ENCODE measurements at regions not wholly inside any gene's neighbourhood (a gene's known extent, or its start where the extent isn't known, plus 50 kb on each side); places are given as distances from the start of the nearest gene placed in this dataset.

GRCh38 chr2:168392797-168393196 lies 63.3 kb upstream of the CERS6 start:
- no peaks in the 10 kb centered on the region for H3K27me3 Mint-ChIP-seq
- no peak overlapping the region for H3K4me3 Mint-ChIP-seq
- no peaks in the 10 kb centered on the region for H3K36me3 Mint-ChIP-seq
- H3K4me1 Mint-ChIP-seq: no peaks in the 10 kb centered on the region
- no peak for ATAC-seq
- H3K9me3 Mint-ChIP-seq: peaks cover 9% of the 10 kb centered on the region
- H3K27ac Mint-ChIP-seq: no peak overlapping the region

DNA sequence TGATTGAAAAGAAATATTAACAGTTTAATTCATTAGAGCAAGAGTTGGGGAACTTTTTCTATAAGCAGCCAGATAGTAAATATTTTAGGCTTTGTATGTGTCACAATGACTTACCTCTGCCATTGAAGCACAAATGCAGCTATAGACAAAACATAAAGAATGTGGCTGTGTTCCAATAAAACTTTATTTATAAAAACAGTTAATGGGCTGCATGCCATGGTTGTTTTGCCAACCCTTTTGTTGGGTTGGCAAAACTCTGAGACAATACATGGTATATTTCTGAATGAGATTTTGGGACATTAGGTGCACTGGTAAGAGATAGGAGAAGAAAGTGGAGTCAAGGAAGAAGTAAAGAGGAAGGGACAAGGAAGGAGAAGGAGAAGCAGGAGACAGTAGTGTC lies 61.8 kb upstream of the CERS6 start:
- Mint-ChIP-seq H3K9me3 (peaks cover 6% of the 10 kb centered on the region), H3K27ac (no peak overlapping the region), H3K4me1 (no peaks in the 10 kb centered on the region), H3K36me3 (no peaks in the 10 kb centered on the region), H3K27me3 (no peaks in the 10 kb centered on the region), H3K4me3 (no peak overlapping the region)
- no peak for ATAC-seq

- no peak for ATAC-seq
- H3K4me1 Mint-ChIP-seq: no peaks in the 10 kb centered on the region
- no peak overlapping the region for H3K4me3 Mint-ChIP-seq
- H3K27ac Mint-ChIP-seq: no peak overlapping the region
- H3K36me3 Mint-ChIP-seq: no peaks in the 10 kb centered on the region
- no peaks in the 10 kb centered on the region for H3K27me3 Mint-ChIP-seq
- peaks cover 6% of the 10 kb centered on the region for H3K9me3 Mint-ChIP-seq
Measured at GRCh38 chr2:168396131-168396530, 59.9 kb upstream of the CERS6 start.

- Mint-ChIP-seq H3K4me1 (no peaks in the 10 kb centered on the region), H3K27me3 (peaks cover 11% of the 10 kb centered on the region), H3K9me3 (peaks cover 6% of the 10 kb centered on the region), H3K36me3 (no peaks in the 10 kb centered on the region), H3K4me3 (no peak overlapping the region), H3K27ac (no peak overlapping the region)
- no peak for ATAC-seq
Measured at GRCh38 chr2:168397629-168398028, 58.4 kb upstream of the CERS6 start.

- no peaks in the 10 kb centered on the region for H3K4me1 Mint-ChIP-seq
- H3K27me3 Mint-ChIP-seq: peaks cover 11% of the 10 kb centered on the region
- H3K4me3 Mint-ChIP-seq: no peak overlapping the region
- ATAC-seq: peak; percentile 16
- no peak overlapping the region for H3K27ac Mint-ChIP-seq
- H3K9me3 Mint-ChIP-seq: no peaks in the 10 kb centered on the region
- H3K36me3 Mint-ChIP-seq: no peaks in the 10 kb centered on the region
Measured at GRCh38 chr2:168401048-168401556, 55.0 kb upstream of the CERS6 start.

- no peak for ATAC-seq
- Mint-ChIP-seq H3K27ac (no peak overlapping the region), H3K27me3 (peaks cover 11% of the 10 kb centered on the region), H3K9me3 (no peaks in the 10 kb centered on the region), H3K4me1 (no peaks in the 10 kb centered on the region), H3K4me3 (no peak overlapping the region), H3K36me3 (no peaks in the 10 kb centered on the region)
Measured at GRCh38 chr2:168401771-168402170, 54.3 kb upstream of the CERS6 start.

GRCh38 chr2:168402531-168402930 lies 53.5 kb upstream of the CERS6 start:
- ATAC-seq: no peak
- no peaks in the 10 kb centered on the region for H3K9me3 Mint-ChIP-seq
- no peak overlapping the region for H3K27ac Mint-ChIP-seq
- H3K36me3 Mint-ChIP-seq: no peaks in the 10 kb centered on the region
- no peak overlapping the region for H3K4me3 Mint-ChIP-seq
- H3K4me1 Mint-ChIP-seq: no peaks in the 10 kb centered on the region
- H3K27me3 Mint-ChIP-seq: peaks cover 11% of the 10 kb centered on the region

DNA sequence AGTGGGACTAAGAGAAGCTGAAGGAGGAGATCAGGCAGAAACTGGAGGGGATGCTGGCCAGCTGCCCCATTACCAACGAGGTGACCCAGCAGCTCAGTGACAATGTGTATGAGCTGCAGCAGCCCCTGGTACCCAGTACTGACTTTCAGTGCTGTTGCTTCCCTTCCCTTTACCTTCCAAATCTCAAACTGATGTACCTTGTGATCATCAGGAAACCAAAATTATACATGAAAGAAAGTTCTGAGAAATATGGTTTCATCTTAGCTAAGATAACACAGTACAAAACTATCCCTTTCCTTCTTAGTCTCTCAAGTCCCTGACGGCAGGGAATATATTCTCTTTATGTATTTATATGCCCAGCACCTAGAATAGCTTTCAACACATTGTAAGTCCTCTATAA lies 52.3 kb upstream of the CERS6 start:
- ATAC-seq: no peak
- Mint-ChIP-seq H3K4me1 (no peaks in the 10 kb centered on the region), H3K27me3 (peaks cover 11% of the 10 kb centered on the region), H3K4me3 (no peak overlapping the region), H3K9me3 (peaks cover 3% of the 10 kb centered on the region), H3K27ac (no peak overlapping the region), H3K36me3 (no peaks in the 10 kb centered on the region)

GRCh38 chr2:168404764-168405163 lies 51.3 kb upstream of the CERS6 start:
- H3K36me3 Mint-ChIP-seq: no peaks in the 10 kb centered on the region

More at GRCh38 chr2:168404764-168405163, 51.3 kb upstream of the CERS6 start:
- Mint-ChIP-seq H3K27me3 (peaks cover 11% of the 10 kb centered on the region), H3K27ac (no peak overlapping the region), H3K4me1 (no peaks in the 10 kb centered on the region), H3K4me3 (no peak overlapping the region), H3K9me3 (peaks cover 3% of the 10 kb centered on the region)
- no peak for ATAC-seq
